ENCODE measurements at regions not wholly inside any gene's neighbourhood (a gene's known extent, or its start where the extent isn't known, plus 50 kb on each side); places are given as distances from the start of the nearest gene placed in this dataset.

DNA sequence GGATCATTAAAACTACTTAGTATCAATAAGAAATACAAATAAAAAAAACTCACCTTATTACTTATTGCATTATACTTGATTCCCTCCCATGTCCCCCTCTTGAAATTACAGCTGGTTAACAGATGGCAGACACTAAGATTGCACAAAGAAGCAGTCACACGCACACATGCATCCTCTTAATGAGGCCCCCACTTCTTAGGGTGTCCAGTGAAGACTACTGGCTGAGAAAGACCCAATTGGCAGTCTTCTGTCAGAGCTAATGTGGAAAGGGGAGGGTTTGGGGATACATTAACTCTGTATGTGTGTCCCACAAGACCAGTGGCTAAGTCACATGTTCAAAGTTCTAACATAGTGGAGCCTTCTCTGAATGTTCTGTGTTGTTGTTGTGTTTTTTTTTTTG, 210.7 kb downstream of the MTX2 start:
- H3K36me3 ChIP-seq, result no peaks in the 10 kb centered on the region
- TF ChIP-seq, protein P1, sequence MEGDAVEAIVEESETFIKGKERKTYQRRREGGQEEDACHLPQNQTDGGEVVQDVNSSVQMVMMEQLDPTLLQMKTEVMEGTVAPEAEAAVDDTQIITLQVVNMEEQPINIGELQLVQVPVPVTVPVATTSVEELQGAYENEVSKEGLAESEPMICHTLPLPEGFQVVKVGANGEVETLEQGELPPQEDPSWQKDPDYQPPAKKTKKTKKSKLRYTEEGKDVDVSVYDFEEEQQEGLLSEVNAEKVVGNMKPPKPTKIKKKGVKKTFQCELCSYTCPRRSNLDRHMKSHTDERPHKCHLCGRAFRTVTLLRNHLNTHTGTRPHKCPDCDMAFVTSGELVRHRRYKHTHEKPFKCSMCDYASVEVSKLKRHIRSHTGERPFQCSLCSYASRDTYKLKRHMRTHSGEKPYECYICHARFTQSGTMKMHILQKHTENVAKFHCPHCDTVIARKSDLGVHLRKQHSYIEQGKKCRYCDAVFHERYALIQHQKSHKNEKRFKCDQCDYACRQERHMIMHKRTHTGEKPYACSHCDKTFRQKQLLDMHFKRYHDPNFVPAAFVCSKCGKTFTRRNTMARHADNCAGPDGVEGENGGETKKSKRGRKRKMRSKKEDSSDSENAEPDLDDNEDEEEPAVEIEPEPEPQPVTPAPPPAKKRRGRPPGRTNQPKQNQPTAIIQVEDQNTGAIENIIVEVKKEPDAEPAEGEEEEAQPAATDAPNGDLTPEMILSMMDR (IDR thresholded peaks at IDR 0.05; ENCODE audit: low read depth, low read length), result no peak
- H3K9me3 ChIP-seq, result no peaks in the 10 kb centered on the region
- H3K4me1 ChIP-seq, result no peaks in the 10 kb centered on the region
- H3K4me3 ChIP-seq (ENCODE audit: low read depth, low read length), result no peak overlapping the region
- DNase-seq, result no peak
- no peaks in the 10 kb centered on the region for H3K27me3 ChIP-seq

DNA sequence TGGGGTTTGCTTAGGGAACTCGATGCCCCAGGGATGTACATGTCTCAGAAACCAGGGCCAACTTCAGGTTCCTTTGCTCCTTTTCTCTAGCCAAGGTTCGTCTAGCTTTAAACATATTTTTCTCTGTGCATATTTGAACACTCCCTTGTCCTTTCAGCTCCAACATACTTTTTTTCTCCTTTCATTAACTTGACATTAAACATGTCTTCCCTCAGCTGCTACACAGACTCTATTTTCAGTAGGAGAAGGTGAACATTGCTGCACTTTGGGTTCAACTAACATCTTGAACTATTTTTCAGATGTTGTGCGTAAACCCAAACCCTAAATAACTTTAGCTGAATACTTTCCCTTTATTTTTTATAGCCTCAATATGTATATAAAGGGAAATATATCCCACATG, 212.9 kb downstream of the MTX2 start:
- TF ChIP-seq, protein P1 (IDR thresholded peaks at IDR 0.05; ENCODE audit: low read depth, low read length), result no peak
- H3K4me3 ChIP-seq (ENCODE audit: low read depth, low read length), result no peak overlapping the region
- DNase-seq, result no peak
- H3K27me3 ChIP-seq, result no peaks in the 10 kb centered on the region
- H3K36me3 ChIP-seq, result no peaks in the 10 kb centered on the region
- no peaks in the 10 kb centered on the region for H3K9me3 ChIP-seq
- no peaks in the 10 kb centered on the region for H3K4me1 ChIP-seq

DNA sequence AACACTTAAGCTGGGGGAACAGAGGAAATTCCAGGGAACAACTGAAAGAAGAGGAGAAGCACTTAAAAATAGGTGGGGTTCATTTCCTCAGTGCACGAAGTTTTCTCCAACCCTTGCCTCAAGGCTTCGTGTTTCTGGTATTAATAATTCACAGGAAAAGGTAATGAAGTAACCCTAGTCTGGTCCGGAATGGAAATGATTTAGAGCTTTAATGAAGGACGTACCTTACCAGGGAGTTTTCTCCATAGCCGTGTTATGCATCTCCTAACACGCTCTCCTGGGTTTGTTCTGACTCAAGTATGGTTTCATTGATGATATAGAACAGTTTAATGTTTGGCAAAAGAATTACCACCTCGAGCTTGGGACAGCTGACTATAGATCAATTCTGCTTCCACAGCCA, 214.2 kb downstream of the MTX2 start:
- H3K4me3 ChIP-seq (ENCODE audit: low read depth, low read length), result no peak overlapping the region
- H3K27me3 ChIP-seq, result no peaks in the 10 kb centered on the region
- H3K9me3 ChIP-seq, result no peaks in the 10 kb centered on the region
- no peaks in the 10 kb centered on the region for H3K4me1 ChIP-seq
- DNase-seq, result no peak
- TF ChIP-seq, protein P1 (IDR thresholded peaks at IDR 0.05; ENCODE audit: low read depth, low read length), result no peak
- H3K36me3 ChIP-seq, result no peaks in the 10 kb centered on the region

DNA sequence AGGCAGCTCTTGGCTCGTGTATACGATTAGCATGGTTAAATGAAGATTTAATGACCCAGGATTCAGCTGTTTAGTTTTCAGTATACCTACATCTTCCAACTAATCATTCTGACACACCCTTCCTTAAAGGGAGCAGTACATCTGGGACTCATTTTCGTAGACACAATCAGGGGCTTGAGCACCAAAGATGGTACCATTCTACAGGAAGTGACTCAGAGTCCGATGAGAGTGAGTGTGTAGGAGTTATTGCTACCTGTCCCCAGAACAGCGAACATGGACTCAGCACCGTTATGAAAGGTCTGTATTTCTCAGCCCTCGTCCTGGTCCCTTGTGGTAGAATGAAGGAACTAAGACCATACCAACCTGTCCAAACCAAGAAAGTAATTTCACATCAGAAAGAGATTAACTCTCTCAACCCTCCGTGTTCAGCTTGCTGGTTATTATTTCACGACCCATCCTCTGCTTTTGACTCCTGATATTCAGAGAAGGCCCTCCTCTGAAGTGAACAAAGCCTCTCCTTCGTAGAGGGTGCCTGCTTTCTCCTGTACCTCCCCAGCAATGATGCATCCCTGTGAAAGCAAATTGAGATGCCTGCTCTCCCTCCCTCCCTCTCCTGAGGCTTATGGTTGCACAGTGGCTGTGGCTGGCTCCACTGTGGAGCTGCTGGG, 214.8 kb downstream of the MTX2 start:
- TF ChIP-seq, protein P1 (IDR thresholded peaks at IDR 0.05; ENCODE audit: low read depth, low read length), result no peak
- Histone ChIP-seq H3K9me3 (no peaks in the 10 kb centered on the region), H3K4me1 (no peaks in the 10 kb centered on the region), H3K27me3 (no peaks in the 10 kb centered on the region), H3K4me3 (ENCODE audit: low read depth, low read length) (no peak overlapping the region), H3K36me3 (no peaks in the 10 kb centered on the region)
- DNase-seq, result no peak

DNA sequence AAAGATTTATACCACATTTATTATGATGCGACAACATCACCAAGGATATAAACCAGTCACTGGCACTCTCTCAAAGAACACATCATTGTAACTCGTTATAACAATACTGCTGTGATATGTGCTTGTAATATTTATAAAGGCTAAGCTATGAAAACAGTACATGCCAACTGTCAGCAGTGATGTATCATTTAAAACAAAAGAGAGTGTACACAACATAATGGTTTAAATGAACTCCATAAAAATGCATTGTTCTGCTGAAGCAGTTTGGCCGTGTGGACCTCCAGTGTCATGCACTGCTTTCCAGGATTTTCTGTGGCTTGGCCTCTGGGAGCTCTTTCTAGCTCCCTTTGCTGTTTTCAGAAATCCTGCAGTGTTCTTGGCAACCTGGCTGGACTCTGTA, 215.6 kb downstream of the MTX2 start:
- Histone ChIP-seq H3K27me3 (no peaks in the 10 kb centered on the region), H3K36me3 (no peaks in the 10 kb centered on the region), H3K4me3 (ENCODE audit: low read depth, low read length) (no peak overlapping the region), H3K9me3 (no peaks in the 10 kb centered on the region), H3K4me1 (no peaks in the 10 kb centered on the region)
- TF ChIP-seq, protein P1 (IDR thresholded peaks at IDR 0.05; ENCODE audit: low read depth, low read length), result no peak
- DNase-seq, result no peak

GRCh38 chr2:176488431-176488830, 219.2 kb downstream of the MTX2 start:
- H3K4me1 ChIP-seq, result no peaks in the 10 kb centered on the region
- no peaks in the 10 kb centered on the region for H3K27me3 ChIP-seq
- no peak overlapping the region for H3K4me3 ChIP-seq (ENCODE audit: low read depth, low read length)
- no peaks in the 10 kb centered on the region for H3K36me3 ChIP-seq
- H3K9me3 ChIP-seq, result no peaks in the 10 kb centered on the region
- no peak for DNase-seq
- TF ChIP-seq, protein P1 (IDR thresholded peaks at IDR 0.05; ENCODE audit: low read depth, low read length), result no peak
